HEK293 (cell line): ENCODE measurements at regions not wholly inside any gene's neighbourhood (a gene's known extent, or its start where the extent isn't known, plus 50 kb on each side); places are given as distances from the start of the nearest gene placed in this dataset.

ENCODE experiments used
- CTCF ChIA-PET: fragments of 350-600 bp; formaldehyde crosslinking; extraction: SDS; loops from one replicate; lab custom pipeline; 2021; ENCODE audit warnings: antibody characterized with exemption; lab: Yijun Ruan, JAX
- POLR2A ChIA-PET: fragments of 300-600 bp; formaldehyde crosslinking; extraction: SDS; loops from one replicate; lab custom pipeline; 2020; ENCODE audit warnings: antibody characterized with exemption, inconsistent platforms; lab: Yijun Ruan, JAX
- H3K27ac ChIP-seq: fragments of 200-500 bp; sonication (Bioruptor generic); 2 replicates; pipeline ENCODE4 v1.5.1; 2014; ENCODE audit warnings: low read depth, low read length, control low read depth, inconsistent platforms; ENCODE audit errors: extremely low read depth
- H3K36me3 ChIP-seq, 2 experiments: fragments of 200-500 bp in 1 of 2; sonication (Bioruptor generic) in 1 of 2; 1 replicate in 1 of 2; 2 replicates in 1 of 2; pipeline ENCODE4 v1.5.1; 2014 to 2017; ENCODE audit warnings: inconsistent platforms in 2 of 2, low read length in 2 of 2; ENCODE audit not compliant: control insufficient read depth in 2 of 2, insufficient read depth in 1 of 2
- H3K4me1 ChIP-seq: fragments of 200-500 bp; sonication (Bioruptor generic); 2 replicates; pipeline ENCODE4 v1.5.1; 2014; ENCODE audit warnings: mild to moderate bottlenecking, low read length, inconsistent platforms; ENCODE audit not compliant: control insufficient read depth, insufficient read depth
- H3K4me3 ChIP-seq: 2 replicates; pipeline ENCODE4 v1.5.1; 2011; ENCODE audit warnings: low read depth, mild to moderate bottlenecking, control low read depth, low read length, moderate library complexity
- H3K9me3 ChIP-seq: fragments of 200-500 bp; sonication (Bioruptor generic); 2 replicates; pipeline ENCODE4 v1.5.1; 2014; ENCODE audit warnings: low read depth, low read length, inconsistent platforms; ENCODE audit not compliant: control insufficient read depth, insufficient read depth
- AEBP2 ChIP-seq: fragments of 450-650 bp; formaldehyde crosslinking; IDR thresholded peaks from 2 replicates; pipeline ENCODE4 v1.5.1; 2016; ENCODE audit warnings: missing biosample characterization, missing genetic modification characterization, borderline replicate concordance
- IKZF3 ChIP-seq: fragments of 450-650 bp; IDR thresholded peaks from 2 replicates; pipeline ENCODE4 v1.5.0; 2018; ENCODE audit warnings: missing biosample characterization, mild to moderate bottlenecking, missing genetic modification characterization, moderate library complexity
- OVOL3 ChIP-seq: fragments of 450-650 bp; formaldehyde crosslinking; IDR thresholded peaks from 2 replicates; pipeline ENCODE4 v1.5.1; 2016; ENCODE audit warnings: missing biosample characterization, missing genetic modification characterization
- REST ChIP-seq: fragments of 450-650 bp; formaldehyde crosslinking; IDR thresholded peaks from 2 replicates; pipeline ENCODE4 v1.5.1; 2016; ENCODE audit warnings: missing biosample characterization, missing genetic modification characterization
- SP7 ChIP-seq: fragments of 450-650 bp; formaldehyde crosslinking; IDR thresholded peaks from 2 replicates; pipeline ENCODE4 v1.5.1; 2016; ENCODE audit warnings: missing biosample characterization, missing genetic modification characterization
- TRIM28 ChIP-seq: IDR thresholded peaks from 2 replicates; pipeline ENCODE4 v1.6.1; 2011; ENCODE audit warnings: low read length, control low read depth, borderline replicate concordance
- ZBTB1 ChIP-seq: fragments of 450-650 bp; formaldehyde crosslinking; IDR thresholded peaks from 2 replicates; pipeline ENCODE4 v1.5.1; 2016; ENCODE audit warnings: missing biosample characterization, missing genetic modification characterization
- ZBTB48 ChIP-seq: fragments of 450-650 bp; formaldehyde crosslinking; IDR thresholded peaks from 2 replicates; pipeline ENCODE4 v1.5.1; 2016; ENCODE audit warnings: missing biosample characterization, missing genetic modification characterization
- ZBTB8A ChIP-seq: fragments of 450-650 bp; formaldehyde crosslinking; IDR thresholded peaks from 2 replicates; pipeline ENCODE4 v1.5.1; 2016; ENCODE audit warnings: missing biosample characterization, missing genetic modification characterization
- ZNF112 ChIP-seq: fragments of 450-650 bp; formaldehyde crosslinking; IDR thresholded peaks from 2 replicates; pipeline ENCODE4 v1.5.0; 2017; ENCODE audit warnings: missing biosample characterization, missing genetic modification characterization
- ZNF138 ChIP-seq: fragments of 450-650 bp; formaldehyde crosslinking; IDR thresholded peaks from 2 replicates; pipeline ENCODE4 v1.5.1; 2016; ENCODE audit warnings: missing biosample characterization, missing genetic modification characterization, borderline replicate concordance
- ZNF174 ChIP-seq: fragments of 450-650 bp; formaldehyde crosslinking; IDR thresholded peaks from 2 replicates; pipeline ENCODE4 v1.5.0; 2017; ENCODE audit warnings: missing biosample characterization, mild to moderate bottlenecking, missing genetic modification characterization
- ZNF223 ChIP-seq: fragments of 450-650 bp; formaldehyde crosslinking; IDR thresholded peaks from 2 replicates; pipeline ENCODE4 v1.5.1; 2016; ENCODE audit warnings: missing biosample characterization, missing genetic modification characterization
- ZNF23 ChIP-seq: fragments of 450-650 bp; formaldehyde crosslinking; IDR thresholded peaks from 2 replicates; pipeline ENCODE4 v1.5.1; 2016; ENCODE audit warnings: missing biosample characterization, missing genetic modification characterization, borderline replicate concordance
- ZNF350 ChIP-seq: fragments of 450-650 bp; formaldehyde crosslinking; IDR thresholded peaks from 2 replicates; pipeline ENCODE4 v1.5.0; 2017; ENCODE audit warnings: missing biosample characterization, mild to moderate bottlenecking, missing genetic modification characterization
- ZNF433 ChIP-seq: fragments of 450-650 bp; formaldehyde crosslinking; IDR thresholded peaks from 2 replicates; pipeline ENCODE4 v1.5.1; 2016; ENCODE audit warnings: missing biosample characterization, missing genetic modification characterization, low read depth
- ZNF571 ChIP-seq: fragments of 450-650 bp; formaldehyde crosslinking; IDR thresholded peaks from 2 replicates; pipeline ENCODE4 v1.5.0; 2017; ENCODE audit warnings: missing biosample characterization, missing genetic modification characterization
- ZNF623 ChIP-seq: fragments of 450-650 bp; formaldehyde crosslinking; IDR thresholded peaks from 2 replicates; pipeline ENCODE4 v1.5.1; 2016; ENCODE audit warnings: missing biosample characterization, missing genetic modification characterization
- ZNF704 ChIP-seq: fragments of 450-650 bp; formaldehyde crosslinking; IDR thresholded peaks from 2 replicates; pipeline ENCODE4 v1.5.1; 2016; ENCODE audit warnings: missing biosample characterization, missing genetic modification characterization
- ZNF707 ChIP-seq: fragments of 450-650 bp; formaldehyde crosslinking; IDR thresholded peaks from 2 replicates; pipeline ENCODE4 v1.5.1; 2016; ENCODE audit warnings: missing biosample characterization, missing genetic modification characterization
- ZNF792 ChIP-seq: fragments of 450-650 bp; formaldehyde crosslinking; IDR thresholded peaks from 2 replicates; pipeline ENCODE4 v1.5.1; 2016; ENCODE audit warnings: missing biosample characterization, missing genetic modification characterization
- ZSCAN4 ChIP-seq: fragments of 450-650 bp; formaldehyde crosslinking; IDR thresholded peaks from 2 replicates; pipeline ENCODE4 v1.5.1; 2017; ENCODE audit warnings: missing biosample characterization, missing genetic modification characterization
- TF ChIP-seq, protein P1 (sequence below): fragments of 450-650 bp; formaldehyde crosslinking; IDR thresholded peaks from 2 replicates; pipeline ENCODE4 v1.5.1; 2017; ENCODE audit warnings: missing biosample characterization, missing genetic modification characterization

DNA sequence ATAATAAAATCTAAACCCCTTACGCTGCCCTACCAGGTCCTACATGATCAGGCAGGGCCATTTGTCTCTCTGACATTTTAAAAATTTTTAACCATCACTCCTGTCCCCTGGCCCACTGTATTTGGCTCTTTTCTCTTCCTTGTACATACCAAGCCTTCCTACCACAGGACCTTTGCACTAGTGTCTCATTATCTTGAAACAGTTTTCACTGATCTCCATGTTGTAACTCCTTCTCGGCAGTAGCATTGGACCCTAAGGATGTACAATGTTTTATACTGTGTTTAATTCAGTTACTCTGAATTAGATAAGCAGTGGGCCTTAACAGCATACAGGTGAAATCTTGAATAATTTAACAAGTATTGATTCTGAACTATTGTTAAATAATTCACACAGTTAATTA lies 330.7 kb downstream of the UTRN start:
- no peaks in the 10 kb centered on the region for H3K36me3 ChIP-seq
- H3K27ac ChIP-seq: no peak overlapping the region
- H3K9me3 ChIP-seq: no peaks in the 10 kb centered on the region
- ChIA-PET CTCF (interaction anchor here (0.7 kb wide), 1 partner anchor 217 kb away, joined by 6 read pairs; no protein-coding TSS in a partner anchor), POLR2A (no interaction called here)
- H3K4me3 ChIP-seq: no peak overlapping the region
- TF ChIP-seq ZNF623 (peak; percentile 77), ZNF223 (no peak)
- peaks cover 5% of the 10 kb centered on the region; the same call in 1 of the 2 replicates for H3K4me1 ChIP-seq

DNA sequence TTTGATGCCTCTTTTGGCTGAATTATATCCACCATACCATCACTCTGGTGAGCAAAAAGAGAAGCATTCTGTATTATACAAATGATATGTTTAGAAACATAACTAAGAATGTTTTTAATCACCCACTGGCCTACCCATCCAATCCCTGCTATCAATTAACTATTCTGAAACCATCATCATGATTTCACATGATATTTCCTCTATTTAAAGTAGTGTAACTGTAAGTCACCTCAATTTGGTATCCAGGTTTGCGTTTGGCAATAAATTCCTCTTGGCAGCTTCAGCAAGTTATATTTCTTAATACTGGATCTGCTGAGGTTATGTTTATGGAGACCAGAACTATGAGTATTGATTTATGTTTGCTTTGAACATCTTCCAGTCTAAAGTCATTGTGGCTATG lies 332.1 kb downstream of the UTRN start:
- H3K4me3 ChIP-seq: no peak overlapping the region
- H3K4me1 ChIP-seq: peaks cover 5% of the 10 kb centered on the region; the same call in 1 of the 2 replicates
- H3K36me3 ChIP-seq: no peaks in the 10 kb centered on the region
- CTCF ChIA-PET: interaction anchor here (0.6 to 1.8 kb wide), 2 partner anchors 32 to 64 kb away, joined by 4 to 5 read pairs; no protein-coding TSS in a partner anchor
- TF ChIP-seq ZNF792 (no peak), OVOL3 (no peak), ZNF112 (tag by site-specific recombination) (no peak), ZNF138 (tag by site-specific recombination) (no peak), ZBTB8A (no peak), ZNF704 (tag by site-specific recombination) (no peak), ZNF23 (tag by site-specific recombination) (no peak), ZNF174 (tag by site-specific recombination) (no peak), AEBP2 (no peak)
- TF ChIP-seq, all 188 proteins: peak for 0
- Histone ChIP-seq H3K9me3 (no peaks in the 10 kb centered on the region), H3K27ac (no peak overlapping the region)
- POLR2A ChIA-PET: no interaction called here

DNA sequence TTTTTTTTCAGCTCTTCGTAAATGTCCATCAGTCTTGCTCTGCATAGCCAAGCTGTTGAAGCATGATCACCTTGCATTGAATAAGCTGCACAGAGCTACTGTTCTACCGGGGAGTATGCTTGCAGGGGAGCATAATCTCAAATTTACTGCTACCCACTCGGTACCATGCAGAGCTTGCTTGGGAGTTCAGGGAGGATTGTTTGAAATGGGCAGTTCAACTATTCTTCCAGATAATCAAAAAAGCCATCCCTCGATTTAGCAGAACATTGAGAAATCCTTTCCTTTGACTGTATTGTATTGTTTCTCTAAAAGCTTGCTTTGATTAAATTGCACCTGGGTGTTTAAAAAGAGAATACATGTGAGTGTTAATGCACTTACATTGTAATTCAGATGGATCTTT lies 332.6 kb downstream of the UTRN start:
- Histone ChIP-seq H3K36me3 (no peaks in the 10 kb centered on the region), H3K4me3 (no peak overlapping the region), H3K9me3 (no peaks in the 10 kb centered on the region), H3K4me1 (peaks cover 5% of the 10 kb centered on the region; the same call in 1 of the 2 replicates), H3K27ac (no peak overlapping the region)
- CTCF ChIA-PET: interaction anchor here (0.6 to 1.8 kb wide), 3 partner anchors 32 to 63 kb away, joined by 3 to 5 read pairs (median 4); no protein-coding TSS in a partner anchor
- POLR2A ChIA-PET: no interaction called here
- TF ChIP-seq ZBTB1 (tag by site-specific recombination): no peak
- no peak for TF ChIP-seq ZSCAN4
- no peak for TF ChIP-seq ZNF707 (tag by site-specific recombination)
- no peak for TF ChIP-seq IKZF3
- TF ChIP-seq SP7 (tag by site-specific recombination): no peak
- TF ChIP-seq, protein P1, sequence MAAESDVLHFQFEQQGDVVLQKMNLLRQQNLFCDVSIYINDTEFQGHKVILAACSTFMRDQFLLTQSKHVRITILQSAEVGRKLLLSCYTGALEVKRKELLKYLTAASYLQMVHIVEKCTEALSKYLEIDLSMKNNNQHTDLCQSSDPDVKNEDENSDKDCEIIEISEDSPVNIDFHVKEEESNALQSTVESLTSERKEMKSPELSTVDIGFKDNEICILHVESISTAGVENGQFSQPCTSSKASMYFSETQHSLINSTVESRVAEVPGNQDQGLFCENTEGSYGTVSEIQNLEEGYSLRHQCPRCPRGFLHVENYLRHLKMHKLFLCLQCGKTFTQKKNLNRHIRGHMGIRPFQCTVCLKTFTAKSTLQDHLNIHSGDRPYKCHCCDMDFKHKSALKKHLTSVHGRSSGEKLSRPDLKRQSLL (tag by site-specific recombination): no peak
- no peak for TF ChIP-seq ZNF350 (tag by site-specific recombination)
- no peak for TF ChIP-seq ZBTB48
- TF ChIP-seq ZNF433: no peak
- no peak for TF ChIP-seq REST (tag by site-specific recombination)
- TF ChIP-seq TRIM28: no peak
- no peak for TF ChIP-seq ZNF571 (tag by site-specific recombination)
